ENCODE measurements at regions not wholly inside any gene's neighbourhood (a gene's known extent, or its start where the extent isn't known, plus 50 kb on each side); places are given as distances from the start of the nearest gene placed in this dataset.

DNA sequence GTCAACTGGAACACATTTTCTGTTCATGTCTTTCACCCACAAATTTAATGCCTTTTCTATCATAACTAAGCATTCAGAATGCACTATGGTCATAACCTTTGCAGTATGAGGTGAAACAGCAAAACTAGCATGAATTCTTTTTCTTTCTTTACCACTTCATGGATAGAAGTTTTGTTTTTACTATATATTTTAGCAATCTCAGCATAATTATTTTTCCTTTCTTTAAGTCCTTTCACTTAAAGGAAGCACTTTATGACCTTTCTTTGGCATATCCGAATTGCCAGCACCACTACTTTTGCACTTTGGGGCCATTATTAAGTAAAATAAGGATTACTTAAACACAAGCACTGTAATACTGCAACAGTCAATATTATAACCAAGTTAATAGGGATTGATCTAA, 115.1 kb upstream of the DKK2 start:
- no peak for DNase-seq

DNA sequence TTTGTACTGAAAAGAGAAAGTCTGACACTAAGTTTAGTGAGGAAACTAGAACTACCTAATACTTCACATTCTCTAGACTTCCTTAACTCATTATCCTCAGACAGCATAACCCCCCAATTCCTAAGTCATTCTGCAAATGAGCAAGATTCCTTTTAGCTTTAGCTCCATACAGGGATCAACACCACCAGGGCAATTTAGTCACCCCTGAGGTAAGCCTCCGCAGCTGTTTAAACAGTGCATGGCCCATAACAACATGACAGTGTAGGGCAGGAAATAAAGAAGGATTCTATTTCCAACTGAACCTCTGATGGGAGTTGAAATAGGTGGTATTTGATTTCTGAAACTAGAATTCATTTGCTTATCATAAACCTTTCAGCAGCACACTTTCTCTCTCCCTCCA, 112.8 kb upstream of the DKK2 start:
- no peak for DNase-seq

GRCh38 chr4:107147873-107148272, 111.8 kb upstream of the DKK2 start:
- no peak for DNase-seq

- DNase-seq = no peak
These were observed 102.3 kb upstream of the DKK2 start for GRCh38 chr4:107138433-107138832.

- DNase-seq = no peak
These were observed 98.0 kb upstream of the DKK2 start for GRCh38 chr4:107133965-107134653.

DNA sequence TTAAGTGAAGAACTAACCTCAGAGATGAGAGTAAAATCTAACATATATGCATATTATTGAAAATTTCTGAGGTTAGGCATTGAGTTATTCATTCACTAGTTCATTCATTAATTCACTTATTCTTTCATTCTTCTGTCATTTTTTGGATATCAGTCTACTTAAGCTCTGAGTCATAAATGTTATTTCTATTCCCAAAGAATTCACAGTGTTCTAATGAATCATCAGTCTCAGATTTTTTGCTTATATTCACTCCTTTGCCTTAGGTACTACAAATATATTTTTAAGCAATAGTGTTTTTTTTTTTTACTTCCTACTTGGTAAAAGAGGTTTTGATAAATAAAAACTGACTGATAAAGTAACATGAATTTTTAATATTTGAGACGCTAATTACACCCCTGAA, 95.2 kb upstream of the DKK2 start:
- no peak for DNase-seq

DNA sequence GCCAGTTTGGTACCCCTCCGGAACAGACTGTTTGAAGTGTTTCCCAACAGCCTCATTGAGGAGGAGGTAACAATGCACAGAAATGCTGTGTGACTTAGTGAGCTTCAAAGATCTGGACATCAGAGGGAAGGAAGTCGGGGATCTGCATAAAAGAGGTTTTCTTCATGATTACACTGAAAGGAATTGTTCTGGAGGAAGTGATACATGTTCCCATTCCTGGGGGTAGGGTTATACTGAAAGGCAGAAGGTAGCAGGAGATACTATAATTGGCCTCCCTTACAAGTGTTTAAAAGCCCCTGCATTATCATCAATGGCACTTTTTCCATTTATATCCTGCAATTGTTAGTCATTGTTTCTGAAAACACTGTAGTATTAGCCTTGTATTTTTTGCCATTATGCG, 94.0 kb upstream of the DKK2 start:
- DNase-seq = no peak

DNA sequence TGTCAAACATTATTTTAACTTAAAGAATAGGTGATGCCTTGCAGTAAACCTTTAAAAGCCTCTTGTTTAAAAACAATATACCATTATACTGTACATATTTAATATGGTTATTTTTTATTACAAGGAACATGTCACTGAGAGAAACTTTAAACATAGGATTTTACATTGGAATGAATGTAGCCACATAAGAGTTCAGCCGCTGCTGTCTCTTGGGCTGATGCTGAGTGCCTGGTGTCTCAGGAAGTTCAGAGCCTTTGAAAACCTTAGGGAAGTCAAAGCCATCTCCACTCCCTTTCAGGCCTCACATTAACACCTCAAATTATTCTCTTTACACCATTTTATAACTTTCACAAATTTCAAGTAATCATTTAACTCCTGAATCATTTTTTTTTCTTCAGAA, 93.5 kb upstream of the DKK2 start:
- no peak for DNase-seq

DNA sequence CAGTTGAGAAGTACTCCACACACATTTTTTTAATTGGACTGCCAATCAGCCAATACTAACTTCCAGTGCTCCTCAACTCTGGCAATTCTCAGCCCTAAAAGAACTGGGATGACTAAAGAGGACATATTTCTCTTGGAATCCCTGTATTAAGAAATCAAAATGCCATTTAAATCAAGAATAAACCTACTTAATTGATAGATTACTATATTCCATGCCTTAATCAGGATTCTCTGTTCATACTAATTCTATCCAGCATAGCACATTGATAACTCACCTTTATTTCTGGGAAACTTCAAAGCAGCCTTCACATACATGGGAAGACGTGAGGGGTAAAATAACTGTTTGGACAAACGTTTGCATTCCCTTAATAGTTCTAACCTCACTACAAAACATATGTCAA, 93.0 kb upstream of the DKK2 start:
- DNase-seq = no peak

- no peak for DNase-seq
These were observed 92.0 kb upstream of the DKK2 start for GRCh38 chr4:107128116-107128515.

DNA sequence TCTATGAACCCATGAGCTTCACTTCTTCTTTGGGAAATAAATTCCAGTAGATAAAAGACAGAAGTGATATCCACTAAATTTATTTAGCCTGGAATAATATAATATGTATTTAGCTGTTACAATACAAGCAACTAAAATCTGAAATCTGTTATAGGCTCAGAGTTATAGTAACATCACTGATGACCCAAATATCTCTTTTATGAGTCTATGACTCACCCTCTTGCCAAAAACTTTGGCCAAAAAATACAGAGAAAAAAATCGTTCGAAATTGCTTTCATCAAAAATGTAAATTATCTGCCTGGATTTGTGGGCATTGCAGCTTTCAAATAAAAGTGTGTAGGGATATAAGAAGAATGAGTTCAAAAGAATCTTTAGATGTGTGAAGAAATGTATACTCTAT, 89.4 kb upstream of the DKK2 start:
- no peak for DNase-seq

GRCh38 chr4:107122736-107123135, 86.6 kb upstream of the DKK2 start:
- DNase-seq = no peak

- DNase-seq = no peak
These were observed 84.5 kb upstream of the DKK2 start for GRCh38 chr4:107120661-107121060.

GRCh38 chr4:107117726-107118125, 81.6 kb upstream of the DKK2 start:
- no peak for DNase-seq

GRCh38 chr4:107115185-107115847, 79.2 kb upstream of the DKK2 start:
- DNase-seq = no peak

DNA sequence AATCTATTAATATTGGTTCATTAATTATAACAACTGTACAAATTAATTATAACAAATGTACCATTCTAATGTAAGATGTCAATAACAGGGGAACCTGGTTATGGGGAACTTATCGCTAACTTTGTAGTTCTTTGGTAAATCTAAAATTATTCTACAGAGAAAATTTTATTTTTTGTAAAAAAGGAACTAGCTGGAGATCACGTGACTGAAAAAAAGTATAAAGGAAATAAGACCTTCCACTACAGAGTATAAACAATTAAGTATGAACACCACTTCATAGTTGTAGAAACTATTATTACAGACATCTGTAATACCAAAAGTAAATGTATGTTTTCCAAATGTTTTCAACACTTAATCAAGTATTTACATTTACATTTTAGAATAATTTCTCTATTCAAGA, 77.9 kb upstream of the DKK2 start:
- DNase-seq = no peak

DNA sequence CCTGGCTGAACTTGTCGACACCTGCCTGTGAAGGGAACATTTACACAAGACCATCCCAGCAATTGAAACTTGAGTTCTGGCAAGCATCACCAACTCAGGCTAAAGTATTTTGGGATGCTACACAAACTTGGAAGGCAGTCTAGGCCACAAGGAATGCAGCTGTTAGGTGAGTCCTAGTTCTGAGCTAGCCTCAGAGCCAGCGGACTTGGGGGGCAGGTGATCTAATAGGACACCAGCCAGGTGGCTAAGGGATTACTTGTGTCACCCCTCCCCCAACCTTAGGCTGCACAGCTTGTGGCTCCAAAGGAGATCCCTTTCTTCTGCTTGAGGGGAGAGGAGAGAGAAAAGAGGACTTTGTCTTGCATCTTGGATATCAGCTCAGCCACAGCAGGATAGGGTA, 62.3 kb upstream of the DKK2 start:
- no peak for DNase-seq

DNA sequence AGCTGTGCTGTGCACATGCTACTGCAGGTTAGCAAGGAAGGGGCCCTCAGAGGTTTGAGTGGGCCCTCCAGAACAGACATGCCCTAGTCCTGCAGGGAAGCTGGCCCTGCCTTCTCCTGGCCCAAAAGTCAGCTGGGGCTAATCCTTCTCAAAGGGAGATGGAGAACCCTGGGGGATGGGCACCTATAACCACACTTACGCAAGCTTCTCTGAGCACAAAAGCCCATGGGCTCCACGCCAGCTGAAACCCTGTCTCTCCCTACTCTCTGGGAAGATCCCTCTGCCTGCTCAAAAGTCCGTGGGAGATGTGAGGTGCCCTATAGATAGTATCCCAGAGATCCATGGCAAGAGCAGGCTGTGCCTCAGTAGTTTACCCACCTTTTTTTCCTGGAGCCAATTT, 58.9 kb upstream of the DKK2 start:
- DNase-seq = no peak

- DNase-seq = peak; percentile 3
These were observed 58.2 kb upstream of the DKK2 start for GRCh38 chr4:107094332-107094731.

All from hematopoietic multipotent progenitor cell treated with erythropoietin and hydrocortisone succinate and interleukin-3 and kit ligand, for 4 days (in vitro differentiated cells).